Caco-2 (cell line): ENCODE measurements at regions not wholly inside any gene's neighbourhood (a gene's known extent, or its start where the extent isn't known, plus 50 kb on each side); places are given as distances from the start of the nearest gene placed in this dataset.
A peak's percentile ranks its signal among the peaks of the same experiment; 100 is the strongest.

Experiments used
- BruUV-seq: library from RNA; stranded (reverse); fragments of 400-500 nt; replicated peaks from 2 replicates; lab custom pipeline; 2021; lab: Mats Ljungman, UMichigan
- CTCF ChIA-PET: fragments of 300-600 bp; sonication (Branson Sonifier 250); formaldehyde crosslinking; loops from one replicate; lab custom pipeline; 2022; ENCODE audit warnings: antibody characterized with exemption; lab: Charles Lee
- POLR2A ChIA-PET: fragments of 300-600 bp; sonication (Branson Sonifier 250); formaldehyde crosslinking; loops from one replicate; lab custom pipeline; 2022; ENCODE audit warnings: antibody characterized with exemption; lab: Charles Lee
- DNase-seq, 2 experiments: peaks; one replicate each; pipeline versions ENCODE4 v3.0.0 to v3.0.0-alpha.2; 2020 to 2022
- H3K27me3 ChIP-seq: replicated peaks from 2 replicates; pipeline ENCODE4 v1.6.0; 2011; ENCODE audit warnings: low read length; ENCODE audit not compliant: control insufficient read depth, insufficient read depth
- H3K36me3 ChIP-seq: 2 replicates; pipeline ENCODE4 v1.5.1; 2011; ENCODE audit warnings: low read length; ENCODE audit not compliant: control insufficient read depth, insufficient read depth
- H3K4me1 ChIP-seq: fragments of 250-450 bp; sonication (Bioruptor Pico); 2 replicates; pipeline ENCODE4 v1.5.1; 2020; ENCODE audit warnings: mild to moderate bottlenecking
- H3K4me3 ChIP-seq: 2 replicates; pipeline ENCODE4 v1.5.1; 2011; ENCODE audit warnings: low read depth, mild to moderate bottlenecking, control low read depth, low read length
- H3K9me3 ChIP-seq: fragments of 250-450 bp; sonication (Bioruptor Pico); 2 replicates; pipeline ENCODE4 v1.5.1; 2020; ENCODE audit warnings: mild to moderate bottlenecking, moderate library complexity
- H3K27ac Mint-ChIP-seq: one replicate; pipeline ENCODE4 v1.8.0; 2022; ENCODE audit warnings: mixed read lengths; ENCODE audit not compliant: unreplicated experiment
- H3K27me3 Mint-ChIP-seq: one replicate; pipeline ENCODE4 v1.8.0; 2022; ENCODE audit warnings: mixed read lengths; ENCODE audit not compliant: insufficient read depth, unreplicated experiment
- H3K36me3 Mint-ChIP-seq: one replicate; pipeline ENCODE4 v1.8.0; 2022; ENCODE audit warnings: mild to moderate bottlenecking, mixed read lengths; ENCODE audit not compliant: insufficient read depth, unreplicated experiment
- H3K4me1 Mint-ChIP-seq: one replicate; pipeline ENCODE4 v1.8.0; 2022; ENCODE audit warnings: low read depth, mixed read lengths; ENCODE audit not compliant: unreplicated experiment
- H3K4me3 Mint-ChIP-seq: one replicate; pipeline ENCODE4 v1.8.0; 2022; ENCODE audit warnings: mild to moderate bottlenecking, moderate library complexity, mixed read lengths; ENCODE audit not compliant: unreplicated experiment
- H3K9me3 Mint-ChIP-seq: one replicate; pipeline ENCODE4 v1.8.0; 2022; ENCODE audit warnings: mixed read lengths; ENCODE audit not compliant: unreplicated experiment
- CTCF ChIP-seq, 2 experiments: fragments of 200-600 bp in 1 of 2; IDR thresholded peaks; 1 replicate in 1 of 2; 2 replicates in 1 of 2; pipeline versions ENCODE4 v1.5.1 to v1.8.0; 2011 to 2022; ENCODE audit warnings: antibody characterized with exemption in 1 of 2, control low read depth in 1 of 2, inconsistent platforms in 1 of 2, low read depth in 1 of 2, low read length in 1 of 2, mild to moderate bottlenecking in 1 of 2, moderate library complexity in 1 of 2; ENCODE audit not compliant: insufficient read depth in 1 of 2, severe bottlenecking in 1 of 2, unreplicated experiment in 1 of 2
- intact Hi-C: fragments of 100-400 bp; cut with micrococcal nuclease; formaldehyde crosslinking; loops from one replicate; pipeline ENCODE4 v1.10.0; 2022; ENCODE audit not compliant: unreplicated experiment

- no peaks in the 10 kb centered on the region for H3K27me3 Mint-ChIP-seq
Observed at GRCh38 chr5:82596451-82596850, 318.3 kb upstream of the RPS23 start.

GRCh38 chr5:82595113-82595512, 317.0 kb upstream of the RPS23 start:
- no peak overlapping the region for H3K4me3 ChIP-seq
- peak overlapping the region; percentile 42 for H3K27ac Mint-ChIP-seq
- no peak overlapping the region for H3K4me3 Mint-ChIP-seq
- intact Hi-C loops: no loop called here
- no TSS peak for BruUV-seq
- H3K9me3 ChIP-seq: peaks cover 4% of the 10 kb centered on the region; the same call in 1 of the 2 replicates
- CTCF ChIA-PET: no interaction called here
- peaks cover 5% of the 10 kb centered on the region for H3K36me3 Mint-ChIP-seq
- H3K36me3 ChIP-seq: no peaks in the 10 kb centered on the region
- H3K4me1 Mint-ChIP-seq: peaks cover 25% of the 10 kb centered on the region
- TF ChIP-seq CTCF (IDR thresholded peaks at IDR 0.05; ENCODE audit: insufficient read depth in 1 of 2, low read depth in 1 of 2, low read length in 1 of 2, severe bottlenecking in 1 of 2, unreplicated experiment in 1 of 2): no peak
- peak; percentile 32 to 61 for DNase-seq
- no peaks in the 10 kb centered on the region for H3K27me3 ChIP-seq
- H3K9me3 Mint-ChIP-seq: peaks cover 26% of the 10 kb centered on the region
- no peaks in the 10 kb centered on the region for H3K27me3 Mint-ChIP-seq
- peaks cover 28% of the 10 kb centered on the region for H3K4me1 ChIP-seq
- POLR2A ChIA-PET: no interaction called here

More at GRCh38 chr5:82596451-82596850, 318.3 kb upstream of the RPS23 start:
- no peak for DNase-seq
- Mint-ChIP-seq H3K27ac (no peak overlapping the region), H3K4me3 (no peak overlapping the region), H3K36me3 (peaks cover 2% of the 10 kb centered on the region), H3K9me3 (peaks cover 13% of the 10 kb centered on the region), H3K4me1 (peaks cover 29% of the 10 kb centered on the region)
- no peaks in the 10 kb centered on the region for H3K36me3 ChIP-seq
- peaks cover 39% of the 10 kb centered on the region for H3K4me1 ChIP-seq
- H3K9me3 ChIP-seq: no peaks in the 10 kb centered on the region
- H3K27me3 ChIP-seq: no peaks in the 10 kb centered on the region
- ChIA-PET POLR2A (no interaction called here), CTCF (no interaction called here)
- no peak overlapping the region for H3K4me3 ChIP-seq
- TF ChIP-seq CTCF (IDR thresholded peaks at IDR 0.05; ENCODE audit: insufficient read depth in 1 of 2, low read depth in 1 of 2, low read length in 1 of 2, severe bottlenecking in 1 of 2, unreplicated experiment in 1 of 2): no peak
- no TSS peak for BruUV-seq
- intact Hi-C loops: no loop called here

DNA sequence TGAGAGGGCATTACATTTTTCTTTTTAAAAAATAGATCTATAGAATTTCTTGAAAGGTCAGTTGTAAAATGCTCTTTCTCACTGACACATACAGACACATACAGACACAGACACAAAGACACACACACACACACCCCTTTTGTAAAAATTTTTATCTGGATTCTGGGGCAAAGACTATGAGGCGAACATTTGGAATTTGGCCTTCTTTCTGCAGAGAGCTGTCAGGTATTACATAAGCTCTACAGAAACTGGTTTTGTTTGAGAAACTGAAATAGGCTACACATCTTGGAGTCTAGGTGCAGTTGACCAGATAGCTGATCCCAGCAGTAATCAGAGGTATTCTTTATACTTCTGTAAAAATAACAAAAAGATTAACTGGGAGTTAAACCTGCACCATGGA, 315.9 kb upstream of the RPS23 start:
- Mint-ChIP-seq H3K36me3 (peaks cover 5% of the 10 kb centered on the region), H3K27ac (peak overlapping the region; percentile 73), H3K27me3 (no peaks in the 10 kb centered on the region), H3K4me3 (no peak overlapping the region), H3K9me3 (peaks cover 36% of the 10 kb centered on the region), H3K4me1 (peaks cover 25% of the 10 kb centered on the region)
- DNase-seq: peak in 1 of 2 experiments; percentile 30
- H3K4me3 ChIP-seq: no peak overlapping the region
- H3K4me1 ChIP-seq: peaks cover 26% of the 10 kb centered on the region
- TF ChIP-seq CTCF (IDR thresholded peaks at IDR 0.05; ENCODE audit: insufficient read depth in 1 of 2, low read depth in 1 of 2, low read length in 1 of 2, severe bottlenecking in 1 of 2, unreplicated experiment in 1 of 2): no peak
- no peaks in the 10 kb centered on the region for H3K36me3 ChIP-seq
- POLR2A ChIA-PET: no interaction called here
- BruUV-seq: no TSS peak
- H3K27me3 ChIP-seq: no peaks in the 10 kb centered on the region
- intact Hi-C loops: loop anchor here (1.0 kb wide), 1 partner anchor 41 kb away; no protein-coding TSS in a partner anchor
- peaks cover 10% of the 10 kb centered on the region; the same call in 1 of the 2 replicates for H3K9me3 ChIP-seq
- CTCF ChIA-PET: no interaction called here
